ENCODE measurements at regions not wholly inside any gene's neighbourhood (a gene's known extent, or its start where the extent isn't known, plus 50 kb on each side); places are given as distances from the start of the nearest gene placed in this dataset.
"Not testable (repeated sequence)": the region's sequence is repeated elsewhere in the genome, so short reads cannot be mapped to it uniquely, and the experiment has no call there.

DNA sequence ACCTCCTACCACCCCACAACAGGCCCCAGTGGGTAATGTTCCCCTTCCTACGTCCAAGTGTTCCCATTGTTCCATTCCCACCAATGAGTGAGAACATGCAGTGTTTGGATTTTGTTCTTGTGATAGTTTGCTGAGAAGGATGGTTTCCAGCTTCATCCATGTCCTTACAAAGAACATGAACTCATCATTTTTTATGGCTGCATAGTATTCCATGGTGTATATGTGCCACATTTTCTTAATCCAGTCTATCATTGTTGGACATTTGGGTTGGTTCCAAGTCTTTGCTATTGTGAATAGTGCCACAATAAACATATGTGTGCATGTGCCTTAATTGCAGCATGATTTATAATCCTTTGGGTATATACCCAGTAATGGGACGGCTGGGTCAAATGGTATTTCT is 81.6 kb downstream of the P2RY10 start:
- not testable (repeated sequence) for DNase-seq (ENCODE audit: low read depth); H3K4me3 ChIP-seq (ENCODE audit: low read length)

DNA sequence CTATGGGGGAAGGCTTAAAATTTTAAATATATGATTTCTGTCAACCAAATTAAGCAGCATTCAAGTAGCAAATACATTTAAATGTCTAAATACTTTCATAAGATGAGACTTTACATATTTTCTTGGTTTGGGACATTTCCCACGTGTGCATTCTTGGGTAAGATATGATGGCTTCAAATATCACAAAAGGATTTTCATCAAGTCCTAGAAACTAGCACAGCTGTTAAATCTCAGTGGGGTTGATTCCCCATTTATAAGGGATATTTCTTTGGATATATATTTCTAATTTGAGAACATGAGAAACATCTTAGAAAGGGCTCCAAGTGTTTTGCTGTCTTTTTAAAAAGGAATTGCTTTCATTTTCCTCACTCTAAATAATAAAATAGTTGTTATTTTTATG is 90.2 kb downstream of the P2RY10 start:
- no peak overlapping the region for H3K4me3 ChIP-seq (ENCODE audit: low read length)
- no peak for DNase-seq (ENCODE audit: low read depth)
- TF ChIP-seq, protein P1, sequence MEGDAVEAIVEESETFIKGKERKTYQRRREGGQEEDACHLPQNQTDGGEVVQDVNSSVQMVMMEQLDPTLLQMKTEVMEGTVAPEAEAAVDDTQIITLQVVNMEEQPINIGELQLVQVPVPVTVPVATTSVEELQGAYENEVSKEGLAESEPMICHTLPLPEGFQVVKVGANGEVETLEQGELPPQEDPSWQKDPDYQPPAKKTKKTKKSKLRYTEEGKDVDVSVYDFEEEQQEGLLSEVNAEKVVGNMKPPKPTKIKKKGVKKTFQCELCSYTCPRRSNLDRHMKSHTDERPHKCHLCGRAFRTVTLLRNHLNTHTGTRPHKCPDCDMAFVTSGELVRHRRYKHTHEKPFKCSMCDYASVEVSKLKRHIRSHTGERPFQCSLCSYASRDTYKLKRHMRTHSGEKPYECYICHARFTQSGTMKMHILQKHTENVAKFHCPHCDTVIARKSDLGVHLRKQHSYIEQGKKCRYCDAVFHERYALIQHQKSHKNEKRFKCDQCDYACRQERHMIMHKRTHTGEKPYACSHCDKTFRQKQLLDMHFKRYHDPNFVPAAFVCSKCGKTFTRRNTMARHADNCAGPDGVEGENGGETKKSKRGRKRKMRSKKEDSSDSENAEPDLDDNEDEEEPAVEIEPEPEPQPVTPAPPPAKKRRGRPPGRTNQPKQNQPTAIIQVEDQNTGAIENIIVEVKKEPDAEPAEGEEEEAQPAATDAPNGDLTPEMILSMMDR (conservative IDR thresholded peaks at IDR 0.05; ENCODE audit: low read length) = no peak

DNA sequence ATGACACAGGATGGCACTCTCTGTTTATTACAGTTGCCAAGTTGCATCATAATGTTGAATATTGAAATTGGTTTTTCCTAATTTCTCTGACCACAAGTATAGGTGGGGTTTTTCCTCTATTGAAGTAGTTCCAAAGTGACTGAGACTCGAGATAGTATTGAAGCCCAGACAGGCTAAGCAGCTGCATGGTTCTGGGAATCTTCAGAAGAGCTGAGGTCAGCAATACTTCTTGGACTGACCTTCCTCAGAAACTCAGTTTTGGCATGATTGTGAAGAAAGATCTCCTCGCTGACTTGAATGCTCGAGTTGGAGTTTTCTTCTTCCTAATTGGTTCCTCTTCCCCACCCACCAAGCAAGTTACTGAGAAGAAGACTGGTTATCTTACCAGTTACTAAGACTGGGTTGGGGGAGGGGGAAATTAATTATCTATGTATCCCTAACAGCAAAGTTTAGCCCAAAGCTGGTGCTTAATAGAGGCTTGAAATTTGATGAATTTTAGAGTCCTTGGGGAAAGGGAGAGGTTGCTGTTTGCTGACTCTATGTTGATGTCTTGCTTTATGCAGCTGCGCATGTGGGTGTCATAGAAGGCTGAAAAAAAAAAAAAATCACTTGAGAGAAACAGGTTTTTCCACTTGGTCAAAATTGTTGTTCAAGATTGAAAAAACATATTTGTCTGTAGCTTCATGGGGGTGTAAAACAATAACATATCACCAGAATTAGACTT is 91.1 kb downstream of the P2RY10 start:
- TF ChIP-seq, protein P1 (conservative IDR thresholded peaks at IDR 0.05; ENCODE audit: low read length) = no peak
- no peak for DNase-seq (ENCODE audit: low read depth)

DNA sequence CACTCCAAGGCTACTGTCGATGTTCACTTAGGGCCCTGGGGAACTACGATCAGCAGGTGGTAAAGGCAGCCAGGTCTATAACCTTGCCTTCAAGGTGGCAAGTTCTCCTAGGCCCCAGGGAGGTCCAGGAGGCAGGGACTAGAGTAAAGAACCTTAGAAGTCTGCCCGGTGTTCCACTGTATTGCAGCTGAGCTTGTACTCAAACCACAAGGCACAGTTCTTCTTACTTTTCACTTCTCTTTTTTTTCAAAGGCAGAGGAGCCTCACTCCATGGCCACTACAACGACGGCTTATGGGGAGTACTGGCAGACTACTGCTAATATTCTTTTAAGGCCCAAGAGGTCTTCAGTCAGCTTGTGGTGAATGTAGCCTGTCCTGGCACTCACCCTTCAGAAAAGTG is 78.8 kb upstream of the GPR174 start:
- TF ChIP-seq, protein P1 (conservative IDR thresholded peaks at IDR 0.05; ENCODE audit: low read length) = no peak
- DNase-seq (ENCODE audit: low read depth) = no peak

More for the DNA sequence above, 91.1 kb downstream of the P2RY10 start:
- no peak overlapping the region for H3K4me3 ChIP-seq (ENCODE audit: low read length)

DNA sequence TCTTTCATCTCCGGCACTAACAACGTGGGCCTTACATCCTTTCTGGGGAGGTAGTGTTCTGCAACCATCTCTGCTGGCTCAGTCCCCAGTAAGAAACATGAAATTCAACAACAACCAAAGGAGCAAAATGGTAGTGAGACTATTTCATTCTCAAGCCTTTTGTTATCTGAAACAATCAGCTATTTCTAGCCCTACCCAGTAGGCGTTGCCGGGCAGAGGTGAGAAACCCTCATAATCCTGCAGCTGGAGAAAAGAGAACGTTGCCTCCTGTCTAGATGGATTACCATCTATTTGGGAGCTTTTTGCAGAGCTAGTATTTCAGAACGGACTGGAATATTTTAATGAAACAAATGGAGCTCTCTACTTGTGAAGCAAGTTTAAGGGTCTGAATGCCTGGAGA is 66.4 kb upstream of the GPR174 start:
- no peak overlapping the region for H3K4me3 ChIP-seq (ENCODE audit: low read length)
- no peak for DNase-seq (ENCODE audit: low read depth)
- TF ChIP-seq, protein P1 (conservative IDR thresholded peaks at IDR 0.05; ENCODE audit: low read length) = no peak

More for the DNA sequence above, 78.8 kb upstream of the GPR174 start:
- H3K4me3 ChIP-seq (ENCODE audit: low read length) = no peak overlapping the region

DNA sequence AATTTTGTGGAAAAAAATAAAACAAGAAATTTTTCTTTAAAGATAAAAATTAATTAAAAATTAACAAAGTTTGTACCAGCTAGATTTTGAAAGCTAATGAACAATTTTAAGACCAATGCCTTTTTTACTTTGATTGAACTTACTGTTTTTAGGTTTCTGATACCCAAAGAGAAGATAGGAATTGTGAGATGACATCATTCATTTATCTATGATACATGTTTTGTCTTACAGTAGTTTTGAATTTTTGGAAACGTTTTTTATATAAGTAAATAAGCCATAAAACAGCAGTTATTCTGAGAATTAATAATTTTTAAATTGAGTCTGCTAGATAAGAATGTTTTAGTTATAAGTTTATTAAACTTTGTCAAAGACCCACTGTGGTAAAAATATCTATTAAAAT is 65.0 kb upstream of the GPR174 start:
- no peak for DNase-seq (ENCODE audit: low read depth)
- no peak overlapping the region for H3K4me3 ChIP-seq (ENCODE audit: low read length)
- TF ChIP-seq, protein P1 (conservative IDR thresholded peaks at IDR 0.05; ENCODE audit: low read length) = no peak

DNA sequence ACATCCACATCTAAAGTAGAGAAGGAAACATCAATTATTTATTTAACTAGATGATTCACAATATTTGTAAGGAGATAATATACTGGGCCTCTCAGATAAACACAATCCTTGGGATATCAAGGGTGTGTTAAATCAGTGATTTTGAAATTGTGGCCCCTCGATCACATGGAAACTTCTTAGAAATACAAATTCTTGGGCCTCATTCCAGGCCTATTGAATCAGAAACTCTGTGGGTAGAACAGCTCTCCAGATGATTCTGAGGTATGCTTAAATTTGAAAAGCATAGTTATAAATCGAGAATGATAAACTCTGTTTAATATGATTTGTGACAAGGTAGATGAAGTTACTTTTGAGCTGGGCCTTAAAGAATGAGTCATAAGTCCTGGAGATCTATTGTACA is 64.3 kb upstream of the GPR174 start:
- TF ChIP-seq, protein P1 (conservative IDR thresholded peaks at IDR 0.05; ENCODE audit: low read length) = no peak
- no peak overlapping the region for H3K4me3 ChIP-seq (ENCODE audit: low read length)
- DNase-seq (ENCODE audit: low read depth) = peak; percentile 0
